OCI-LY7 (cell line): ENCODE measurements at regions not wholly inside any gene's neighbourhood (a gene's known extent, or its start where the extent isn't known, plus 50 kb on each side); places are given as distances from the start of the nearest gene placed in this dataset.

Source experiments
- CTCF ChIP-seq: fragments of 200-600 bp; sonication (generic); conservative IDR thresholded peaks from 2 replicates; pipeline ENCODE4 v1.5.1; 2014; ENCODE audit warnings: mild to moderate bottlenecking, antibody characterized with exemption, low read length, moderate library complexity, mixed read lengths
- EZH2phosphoT487 ChIP-seq: fragments of 200-600 bp; sonication (generic); IDR thresholded peaks from 2 replicates; pipeline ENCODE4 v1.6.1; 2018; ENCODE audit warnings: low read depth, borderline replicate concordance, mild to moderate bottlenecking, mixed run types, antibody characterized with exemption, low read length, moderate library complexity, mixed read lengths

GRCh38 chr6:85128781-85129180 lies 321.1 kb upstream of the NT5E start:
- TF ChIP-seq CTCF (no peak), EZH2phosphoT487 (no peak)
